GM12873 (cell line): ENCODE measurements at regions not wholly inside any gene's neighbourhood (a gene's known extent, or its start where the extent isn't known, plus 50 kb on each side); places are given as distances from the start of the nearest gene placed in this dataset.

Source experiments
- CTCF ChIP-seq: IDR thresholded peaks from 2 replicates; pipeline ENCODE4 v1.5.1; 2012; ENCODE audit warnings: low read depth, mild to moderate bottlenecking, moderate library complexity, low read length, control low read depth; ENCODE audit not compliant: insufficient read depth; ENCODE audit errors: missing control alignments

GRCh38 chr12:102548543-102548942 lies 68.2 kb upstream of the IGF1 start:
- no peak for TF ChIP-seq CTCF

- peak; percentile 60 for TF ChIP-seq CTCF
These were observed 63.4 kb upstream of the IGF1 start for GRCh38 chr12:102543494-102544485.

- TF ChIP-seq CTCF = no peak
These were observed 62.6 kb upstream of the IGF1 start for GRCh38 chr12:102542816-102543440.

GRCh38 chr12:102540815-102541385 lies 60.5 kb upstream of the IGF1 start:
- TF ChIP-seq CTCF = no peak

GRCh38 chr12:102539651-102540553 lies 59.5 kb upstream of the IGF1 start:
- TF ChIP-seq CTCF = no peak

- no peak for TF ChIP-seq CTCF
These were observed 54.9 kb upstream of the IGF1 start for GRCh38 chr12:102535306-102535705.
